Neutrophil (primary cell): ENCODE measurements at regions not wholly inside any gene's neighbourhood (a gene's known extent, or its start where the extent isn't known, plus 50 kb on each side); places are given as distances from the start of the nearest gene placed in this dataset.
"Not testable (repeated sequence)": the region's sequence is repeated elsewhere in the genome, so short reads cannot be mapped to it uniquely, and the experiment has no call there.

Experiments
- H3K27ac ChIP-seq: fragments of 200-600 bp; sonication (generic); 2 replicates; pipeline ENCODE4 v1.5.1; 2016; ENCODE audit warnings: mild to moderate bottlenecking, moderate library complexity
- H3K27me3 ChIP-seq: fragments of 200-600 bp; sonication (generic); 2 replicates; pipeline ENCODE4 v1.6.0; 2016; ENCODE audit warnings: mild to moderate bottlenecking
- H3K36me3 ChIP-seq: fragments of 200-600 bp; sonication (generic); 2 replicates; pipeline ENCODE4 v1.5.1; 2017
- H3K4me1 ChIP-seq, 2 experiments: fragments of 200-600 bp in 1 of 2; sonication (generic) in 1 of 2; 1 replicate in 1 of 2; 2 replicates in 1 of 2; pipeline versions ENCODE4 v1.5.1 to v1.6.1; 2013 to 2016; ENCODE audit warnings: low read depth in 1 of 2, low read length in 1 of 2, mild to moderate bottlenecking in 1 of 2, moderate library complexity in 1 of 2; ENCODE audit not compliant: control insufficient read depth in 1 of 2, insufficient read depth in 1 of 2
- H3K4me3 ChIP-seq, 2 experiments: fragments of 200-600 bp in 1 of 2; sonication (generic) in 1 of 2; 1 replicate in 1 of 2; 2 replicates in 1 of 2; pipeline ENCODE4 v1.5.1; 2013 to 2016; ENCODE audit warnings: low read depth in 1 of 2, low read length in 1 of 2, mild to moderate bottlenecking in 1 of 2, moderate library complexity in 1 of 2
- H3K9me3 ChIP-seq: fragments of 200-600 bp; sonication (generic); 2 replicates; pipeline ENCODE4 v1.5.1; 2016
- TF ChIP-seq, protein P1 (sequence below): fragments of 200-600 bp; sonication (generic); IDR thresholded peaks from 2 replicates; pipeline ENCODE4 v1.5.1; 2016; ENCODE audit warnings: antibody characterized with exemption

DNA sequence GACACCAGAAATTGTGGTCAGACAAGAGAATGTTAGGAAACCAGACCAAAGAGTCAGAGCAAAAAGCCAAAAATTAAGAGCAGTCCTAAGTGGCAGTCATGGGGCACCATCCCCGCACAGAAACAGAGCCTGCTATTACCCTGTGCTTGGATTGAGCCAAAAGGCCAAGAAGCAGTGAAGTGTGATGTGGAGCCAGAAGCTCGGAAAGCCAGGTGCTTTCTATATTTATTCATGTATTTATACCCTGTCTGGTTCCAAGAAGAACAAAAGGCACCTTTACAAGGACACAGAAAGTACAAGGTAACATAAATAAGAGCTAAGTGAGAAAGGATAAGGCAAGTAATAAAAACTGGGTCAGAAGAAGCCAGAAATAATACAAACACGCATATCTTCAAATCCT is 336.2 kb upstream of the CNR1 start:
- no peaks in the 10 kb centered on the region for H3K9me3 ChIP-seq
- no peaks in the 10 kb centered on the region for H3K27me3 ChIP-seq
- no peaks in the 10 kb centered on the region for H3K4me1 ChIP-seq
- no peaks in the 10 kb centered on the region for H3K36me3 ChIP-seq
- TF ChIP-seq, protein P1, sequence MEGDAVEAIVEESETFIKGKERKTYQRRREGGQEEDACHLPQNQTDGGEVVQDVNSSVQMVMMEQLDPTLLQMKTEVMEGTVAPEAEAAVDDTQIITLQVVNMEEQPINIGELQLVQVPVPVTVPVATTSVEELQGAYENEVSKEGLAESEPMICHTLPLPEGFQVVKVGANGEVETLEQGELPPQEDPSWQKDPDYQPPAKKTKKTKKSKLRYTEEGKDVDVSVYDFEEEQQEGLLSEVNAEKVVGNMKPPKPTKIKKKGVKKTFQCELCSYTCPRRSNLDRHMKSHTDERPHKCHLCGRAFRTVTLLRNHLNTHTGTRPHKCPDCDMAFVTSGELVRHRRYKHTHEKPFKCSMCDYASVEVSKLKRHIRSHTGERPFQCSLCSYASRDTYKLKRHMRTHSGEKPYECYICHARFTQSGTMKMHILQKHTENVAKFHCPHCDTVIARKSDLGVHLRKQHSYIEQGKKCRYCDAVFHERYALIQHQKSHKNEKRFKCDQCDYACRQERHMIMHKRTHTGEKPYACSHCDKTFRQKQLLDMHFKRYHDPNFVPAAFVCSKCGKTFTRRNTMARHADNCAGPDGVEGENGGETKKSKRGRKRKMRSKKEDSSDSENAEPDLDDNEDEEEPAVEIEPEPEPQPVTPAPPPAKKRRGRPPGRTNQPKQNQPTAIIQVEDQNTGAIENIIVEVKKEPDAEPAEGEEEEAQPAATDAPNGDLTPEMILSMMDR, result no peak
- no peak overlapping the region for H3K4me3 ChIP-seq
- no peak overlapping the region for H3K27ac ChIP-seq

GRCh38 chr6:88499845-88500699 is 333.9 kb upstream of the CNR1 start:
- Histone ChIP-seq H3K36me3 (no peaks in the 10 kb centered on the region), H3K27ac (no peak overlapping the region)
- TF ChIP-seq, protein P1, result no peak

GRCh38 chr6:88499436-88499835 is 333.3 kb upstream of the CNR1 start:
- no peak overlapping the region for H3K27ac ChIP-seq
- no peaks in the 10 kb centered on the region for H3K9me3 ChIP-seq
- no peaks in the 10 kb centered on the region for H3K27me3 ChIP-seq
- TF ChIP-seq, protein P1, result no peak
- H3K4me1 ChIP-seq, result no peaks in the 10 kb centered on the region
- H3K36me3 ChIP-seq, result no peaks in the 10 kb centered on the region
- no peak overlapping the region for H3K4me3 ChIP-seq

More at GRCh38 chr6:88499845-88500699, 333.9 kb upstream of the CNR1 start:
- Histone ChIP-seq H3K9me3 (no peaks in the 10 kb centered on the region), H3K27me3 (no peaks in the 10 kb centered on the region), H3K4me3 (no peak overlapping the region), H3K4me1 (no peaks in the 10 kb centered on the region)

DNA sequence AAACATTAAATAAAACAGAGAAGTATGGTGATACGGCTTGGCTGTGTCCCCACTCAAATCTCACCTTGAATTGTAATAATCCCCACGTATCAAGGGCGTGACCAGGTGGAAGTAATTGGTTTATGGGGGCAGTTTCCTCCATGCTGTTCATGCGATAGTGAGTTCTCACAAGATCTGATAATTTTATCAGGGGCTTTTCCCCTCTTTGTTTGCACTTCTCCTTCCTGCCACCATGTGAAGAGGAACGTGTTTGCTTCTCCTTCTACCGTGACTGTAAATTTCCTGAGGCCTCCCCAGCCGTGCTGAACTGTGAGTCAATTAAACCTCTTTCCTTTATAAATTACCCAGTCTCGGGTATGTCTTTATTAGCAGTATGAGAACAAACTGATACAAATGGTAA is 331.3 kb upstream of the CNR1 start:
- not testable (repeated sequence) for H3K27me3 ChIP-seq, H3K9me3 ChIP-seq, H3K36me3 ChIP-seq, H3K4me3 ChIP-seq, H3K27ac ChIP-seq, H3K4me1 ChIP-seq

GRCh38 chr6:88494401-88495140 is 328.4 kb upstream of the CNR1 start:
- Histone ChIP-seq H3K4me3 (no peak overlapping the region), H3K4me1 (no peaks in the 10 kb centered on the region), H3K9me3 (no peaks in the 10 kb centered on the region), H3K27ac (no peak overlapping the region), H3K27me3 (no peaks in the 10 kb centered on the region), H3K36me3 (no peaks in the 10 kb centered on the region)
- TF ChIP-seq, protein P1, result no peak

- Histone ChIP-seq H3K9me3 (no peaks in the 10 kb centered on the region), H3K4me3 (no peak overlapping the region), H3K4me1 (no peaks in the 10 kb centered on the region), H3K36me3 (no peaks in the 10 kb centered on the region), H3K27ac (no peak overlapping the region), H3K27me3 (no peaks in the 10 kb centered on the region)
- TF ChIP-seq, protein P1, result no peak
Observed at GRCh38 chr6:88493717-88494116, 327.6 kb upstream of the CNR1 start.
